Lower leg skin (tissue), 3 donors: ENCODE measurements at regions not wholly inside any gene's neighbourhood (a gene's known extent, or its start where the extent isn't known, plus 50 kb on each side); places are given as distances from the start of the nearest gene placed in this dataset.

ENCODE experiments used
- CTCF ChIP-seq, 3 donors: fragments of 450-650 bp; IDR thresholded peaks; one replicate each; pipeline ENCODE4 v1.5.1; 2016; ENCODE audit warnings: antibody characterized with exemption in 3 of 3, mild to moderate bottlenecking in 3 of 3, moderate library complexity in 2 of 3
- POLR2A ChIP-seq, 2 donors: fragments of 450-650 bp; IDR thresholded peaks; one replicate each; pipeline ENCODE4 v1.6.1; 2016 to 2017; ENCODE audit warnings: antibody characterized with exemption in 2 of 2, mild to moderate bottlenecking in 1 of 2, moderate library complexity in 1 of 2

DNA sequence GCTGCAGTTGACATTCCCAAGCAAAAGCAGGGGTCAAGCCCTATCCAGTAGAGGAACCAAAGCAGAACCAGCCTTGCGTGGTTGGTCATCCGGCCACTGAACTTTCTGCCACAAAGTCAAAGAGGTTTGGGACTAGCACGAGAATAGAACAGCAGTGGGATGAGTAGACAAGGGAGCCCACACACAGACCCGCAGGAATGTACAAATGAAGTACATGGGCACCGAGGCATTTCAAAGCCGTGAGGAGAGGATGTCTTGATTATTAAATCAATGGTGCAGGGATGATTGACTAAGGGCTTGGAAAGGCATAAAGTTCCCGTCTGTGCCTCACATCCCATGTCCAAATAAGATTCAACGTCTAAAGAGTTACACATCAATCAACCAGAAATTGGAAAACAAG is 81.8 kb upstream of the TBC1D3K start:
- TF ChIP-seq CTCF (IDR thresholded peaks at IDR 0.05) (no peak), POLR2A (IDR thresholded peaks at IDR 0.05) (no peak)
